ENCODE measurements at regions not wholly inside any gene's neighbourhood (a gene's known extent, or its start where the extent isn't known, plus 50 kb on each side); places are given as distances from the start of the nearest gene placed in this dataset.

- no peak for DNase-seq
Observed at GRCh38 chr1:37130221-37130948, 96.1 kb upstream of the GRIK3 start.

GRCh38 chr1:37131281-37131680 lies 97.0 kb upstream of the GRIK3 start:
- DNase-seq = no peak

- DNase-seq = no peak
Observed at GRCh38 chr1:37133276-37134145, 99.2 kb upstream of the GRIK3 start.

GRCh38 chr1:37134599-37134998 lies 100.3 kb upstream of the GRIK3 start:
- DNase-seq = no peak

- no peak for DNase-seq
Observed at GRCh38 chr1:37135032-37135431, 100.7 kb upstream of the GRIK3 start.

GRCh38 chr1:37137014-37137413 lies 102.7 kb upstream of the GRIK3 start:
- no peak for DNase-seq

GRCh38 chr1:37137601-37138000 lies 103.3 kb upstream of the GRIK3 start:
- no peak for DNase-seq

- DNase-seq = no peak
Observed at GRCh38 chr1:37143800-37144199, 109.5 kb upstream of the GRIK3 start.

- DNase-seq = no peak
Observed at GRCh38 chr1:37146071-37146470, 111.8 kb upstream of the GRIK3 start.

- DNase-seq = no peak
Observed at GRCh38 chr1:37147392-37147831, 113.1 kb upstream of the GRIK3 start.

- DNase-seq = no peak
Observed at GRCh38 chr1:37147906-37148305, 113.6 kb upstream of the GRIK3 start.

GRCh38 chr1:37148663-37149062 lies 114.3 kb upstream of the GRIK3 start:
- no peak for DNase-seq

GRCh38 chr1:37149296-37149695 lies 115.0 kb upstream of the GRIK3 start:
- DNase-seq = no peak

- no peak for DNase-seq
Observed at GRCh38 chr1:37150986-37151385, 116.7 kb upstream of the GRIK3 start.

GRCh38 chr1:37151789-37152188 lies 117.5 kb upstream of the GRIK3 start:
- no peak for DNase-seq

GRCh38 chr1:37152491-37152890 lies 118.2 kb upstream of the GRIK3 start:
- DNase-seq = no peak

- DNase-seq = no peak
Observed at GRCh38 chr1:37153116-37154100, 119.1 kb upstream of the GRIK3 start.

- DNase-seq = no peak
Observed at GRCh38 chr1:37156646-37157045, 122.3 kb upstream of the GRIK3 start.

GRCh38 chr1:37157634-37158033 lies 123.3 kb upstream of the GRIK3 start:
- DNase-seq = no peak

- no peak for DNase-seq
Observed at GRCh38 chr1:37158113-37158749, 123.9 kb upstream of the GRIK3 start.

GRCh38 chr1:37159102-37159501 lies 124.8 kb upstream of the GRIK3 start:
- no peak for DNase-seq

- no peak for DNase-seq
Observed at GRCh38 chr1:37161171-37161570, 126.9 kb upstream of the GRIK3 start.
